ENCODE measurements at regions not wholly inside any gene's neighbourhood (a gene's known extent, or its start where the extent isn't known, plus 50 kb on each side); places are given as distances from the start of the nearest gene placed in this dataset.

- DNase-seq (ENCODE audit: low spot score) (no peak), ATAC-seq (ENCODE audit: low FRiP score) (no peak)
- TF ChIP-seq CTCF (IDR thresholded peaks at IDR 0.05): no peak
These were observed 1053.3 kb downstream of the VRK1 start for GRCh38 chr14:97850466-97850865.

- TF ChIP-seq CTCF (IDR thresholded peaks at IDR 0.05): no peak
- no peak for ATAC-seq (ENCODE audit: low FRiP score)
- no peak for DNase-seq (ENCODE audit: low spot score)
These were observed 1053.7 kb downstream of the VRK1 start for GRCh38 chr14:97850886-97851285.

- DNase-seq (ENCODE audit: low spot score): no peak
- no peak for TF ChIP-seq CTCF (IDR thresholded peaks at IDR 0.05)
- ATAC-seq (ENCODE audit: low FRiP score): no peak
These were observed 1054.3 kb downstream of the VRK1 start for GRCh38 chr14:97851428-97851995.

GRCh38 chr14:97854918-97855317, 1057.7 kb downstream of the VRK1 start:
- ATAC-seq (ENCODE audit: low FRiP score) (no peak), DNase-seq (ENCODE audit: low spot score) (no peak)
- no peak for TF ChIP-seq CTCF (IDR thresholded peaks at IDR 0.05)

- DNase-seq (ENCODE audit: low spot score) (no peak), ATAC-seq (ENCODE audit: low FRiP score) (no peak)
- no peak for TF ChIP-seq CTCF (IDR thresholded peaks at IDR 0.05)
These were observed 1069.0 kb downstream of the VRK1 start for GRCh38 chr14:97866195-97866594.

- DNase-seq (ENCODE audit: low spot score): no peak
- ATAC-seq (ENCODE audit: low FRiP score): no peak
- TF ChIP-seq CTCF (IDR thresholded peaks at IDR 0.05): no peak
These were observed 1069.5 kb downstream of the VRK1 start for GRCh38 chr14:97866664-97867063.

- DNase-seq (ENCODE audit: low spot score): no peak
- TF ChIP-seq CTCF (IDR thresholded peaks at IDR 0.05): no peak
- ATAC-seq (ENCODE audit: low FRiP score): no peak
These were observed 1076.1 kb downstream of the VRK1 start for GRCh38 chr14:97873291-97873690.

All from omental fat pad (tissue), 3 donors.